Endothelial cell of umbilical vein (primary cell): ENCODE measurements at regions not wholly inside any gene's neighbourhood (a gene's known extent, or its start where the extent isn't known, plus 50 kb on each side); places are given as distances from the start of the nearest gene placed in this dataset.

Experiments used
- BruUV-seq: library from RNA; stranded (reverse); fragments of 400-500 nt; replicated peaks from 2 replicates; lab custom pipeline; 2021; lab: Mats Ljungman, UMichigan
- CTCF ChIA-PET: fragments of 300-600, 350-600 bp; sonication (Branson Sonifier 250); formaldehyde crosslinking; loops from one replicate; lab custom pipeline; 2021; ENCODE audit warnings: antibody characterized with exemption, inconsistent platforms; lab: Charles Lee
- POLR2A ChIA-PET: fragments of 300-600, 350-600 bp; sonication (Branson Sonifier 250); formaldehyde crosslinking; loops from one replicate; lab custom pipeline; 2021; ENCODE audit warnings: antibody characterized with exemption, inconsistent platforms; lab: Charles Lee
- DNase-seq: peaks from one replicate; pipeline ENCODE4 v3.0.0-alpha.2; 2011; ENCODE audit warnings: low read depth, low spot score
- FAIRE-seq: peaks from 2 replicates; lab custom pipeline; 2011; peaks lifted over from hg19 to GRCh38; lab: Jason Lieb, UNC
- H2AFZ ChIP-seq: 2 replicates; pipeline ENCODE4 v1.6.0; 2012; ENCODE audit warnings: low read depth, low read length, control low read depth, inconsistent platforms
- H3K27ac ChIP-seq: 2 replicates; pipeline ENCODE4 v1.5.1; 2011; ENCODE audit warnings: low read depth, mild to moderate bottlenecking, control low read depth, low read length, moderate library complexity; ENCODE audit not compliant: insufficient read depth
- H3K27me3 ChIP-seq, 2 experiments: 2 replicates each; pipeline versions ENCODE4 v1.6.0 to v1.6.1; 2011; ENCODE audit warnings: low read length in 2 of 2, mixed read lengths in 1 of 2; ENCODE audit not compliant: control insufficient read depth in 2 of 2, insufficient read depth in 2 of 2
- H3K36me3 ChIP-seq, 2 experiments: 2 replicates in 1 of 2; 3 replicates in 1 of 2; pipeline ENCODE4 v1.5.1; 2011; ENCODE audit warnings: low read length in 2 of 2, mild to moderate bottlenecking in 1 of 2, moderate library complexity in 1 of 2; ENCODE audit not compliant: control insufficient read depth in 2 of 2, insufficient read depth in 2 of 2; ENCODE audit errors: extremely low read depth in 1 of 2
- H3K4me1 ChIP-seq: 3 replicates; pipeline ENCODE4 v1.5.1; 2011; ENCODE audit warnings: mild to moderate bottlenecking, low read length; ENCODE audit not compliant: control insufficient read depth, insufficient read depth; ENCODE audit errors: extremely low read depth
- H3K4me2 ChIP-seq: 2 replicates; pipeline ENCODE4 v1.6.1; 2011; ENCODE audit warnings: low read length, control low read depth, mixed read lengths; ENCODE audit not compliant: insufficient read depth
- H3K4me3 ChIP-seq, 3 experiments: fragments of 200-600 bp in 1 of 3; sonication (generic), shearing (Covaris generic) in 1 of 3; replicated peaks in 1 of 3; 2 replicates each; pipeline ENCODE4 v1.5.1; 2011 to 2016; ENCODE audit warnings: control low read depth in 3 of 3, low read length in 3 of 3, mild to moderate bottlenecking in 2 of 3, inconsistent platforms in 1 of 3, low read depth in 1 of 3, moderate library complexity in 1 of 3; ENCODE audit not compliant: insufficient read depth in 1 of 3
- H3K79me2 ChIP-seq: 2 replicates; pipeline ENCODE4 v1.6.0; 2012; ENCODE audit warnings: low read length, inconsistent platforms; ENCODE audit not compliant: control insufficient read depth, insufficient read depth
- H3K9ac ChIP-seq: replicated peaks from 2 replicates; pipeline ENCODE3; 2011; ENCODE audit warnings: low read length, control low read depth; ENCODE audit not compliant: insufficient read depth; ENCODE audit errors: extremely low read depth
- H3K9me1 ChIP-seq: replicated peaks from 3 replicates; pipeline ENCODE4 v1.6.0; 2011; ENCODE audit warnings: mild to moderate bottlenecking, low read length; ENCODE audit not compliant: control insufficient read depth, insufficient read depth; ENCODE audit errors: extremely low read depth
- H3K9me3 ChIP-seq: replicated peaks from 2 replicates; pipeline ENCODE4 v1.5.1; 2012; ENCODE audit warnings: low read length, inconsistent platforms; ENCODE audit not compliant: control insufficient read depth, insufficient read depth
- H4K20me1 ChIP-seq: replicated peaks from 2 replicates; pipeline ENCODE3; 2011; ENCODE audit warnings: mild to moderate bottlenecking, low read length; ENCODE audit not compliant: control insufficient read depth, insufficient read depth; ENCODE audit errors: extremely low read depth
- CTCF ChIP-seq, 2 donors: IDR thresholded peaks; 1 replicate in 1 of 2; 2 replicates in 1 of 2; pipeline ENCODE4 v1.5.1; 2011; ENCODE audit warnings: low read length in 2 of 2, mild to moderate bottlenecking in 2 of 2, moderate library complexity in 2 of 2, control low read depth in 1 of 2, inconsistent platforms in 1 of 2, low read depth in 1 of 2; ENCODE audit not compliant: insufficient read depth in 1 of 2; ENCODE audit errors: extremely low read depth in 1 of 2
- EZH2 ChIP-seq: IDR thresholded peaks from 2 replicates; pipeline ENCODE4 v1.6.1; 2012; ENCODE audit warnings: borderline replicate concordance, low read depth, mild to moderate bottlenecking, moderate library complexity, low read length, inconsistent platforms; ENCODE audit not compliant: severe bottlenecking
- FOS ChIP-seq: IDR thresholded peaks from 2 replicates; pipeline ENCODE4 v1.6.1; 2011; ENCODE audit warnings: mild to moderate bottlenecking, low read length, moderate library complexity, borderline replicate concordance; ENCODE audit not compliant: insufficient read depth
- GATA2 ChIP-seq: IDR thresholded peaks from 2 replicates; pipeline ENCODE4 v1.7.0; 2011; ENCODE audit warnings: low read depth, mild to moderate bottlenecking, moderate library complexity, mixed read lengths, low read length; ENCODE audit not compliant: insufficient read length, insufficient read depth
- JUN ChIP-seq: IDR thresholded peaks from 2 replicates; pipeline ENCODE4 v1.6.1; 2011; ENCODE audit warnings: borderline replicate concordance, low read depth; ENCODE audit not compliant: insufficient read length, insufficient read depth
- MYC ChIP-seq: IDR thresholded peaks from one replicate; pipeline ENCODE4 v1.6.1; 2011; ENCODE audit warnings: mild to moderate bottlenecking, low read depth, low read length
- POLR2A ChIP-seq: IDR thresholded peaks from 2 replicates; pipeline ENCODE4 v1.6.1; 2012; ENCODE audit warnings: low read depth, mild to moderate bottlenecking, control low read depth, low read length
- POLR2AphosphoS5 ChIP-seq: IDR thresholded peaks from 2 replicates; pipeline ENCODE4 v1.6.1; 2012; ENCODE audit warnings: low read depth, mild to moderate bottlenecking, control low read depth, low read length, moderate library complexity; ENCODE audit not compliant: insufficient read depth
- dilution Hi-C: fragments of 300-500 bp; cut with MboI; formaldehyde crosslinking; loops from one replicate; pipeline ENCODE4 v1.15.0; 2019; ENCODE audit warnings: low sequenced_read_pairs; ENCODE audit not compliant: extremely low pct_ligation_motif_present
- intact Hi-C: fragments of 100-400 bp; cut with micrococcal nuclease; formaldehyde crosslinking; loops from one replicate; pipeline ENCODE4 v1.10.0; 2022
- TF ChIP-seq, protein P1 (sequence below): IDR thresholded peaks from 2 replicates; pipeline ENCODE4 v1.6.1; 2011; ENCODE audit not compliant: insufficient read depth, insufficient read length

GRCh38 chr6:91088515-91088914, 501.6 kb upstream of the MAP3K7 start:
- Histone ChIP-seq H3K9me3 (no peaks in the 10 kb centered on the region), H3K4me3 (no peak overlapping the region), H3K27ac (no peak overlapping the region), H3K79me2 (no peaks in the 10 kb centered on the region), H3K36me3 (no peaks in the 10 kb centered on the region), H4K20me1 (no peaks in the 10 kb centered on the region), H3K9ac (no peak overlapping the region), H2AFZ (no peak overlapping the region), H3K4me1 (no peaks in the 10 kb centered on the region), H3K27me3 (no peaks in the 10 kb centered on the region), H3K9me1 (no peaks in the 10 kb centered on the region), H3K4me2 (no peak overlapping the region)
- dilution Hi-C loops, result no loop called here
- FAIRE-seq (no peak), DNase-seq (no peak)
- ChIA-PET CTCF (no interaction called here), POLR2A (no interaction called here)
- BruUV-seq, result no TSS peak
- TF ChIP-seq EZH2 (no peak), GATA2 (no peak), POLR2AphosphoS5 (no peak), CTCF (IDR thresholded peaks at IDR 0.05; ENCODE audit: extremely low read depth in 1 of 2, insufficient read depth in 1 of 2, low read depth in 1 of 2, low read length in 2 of 2) (no peak), POLR2A (no peak), JUN (no peak), MYC (no peak), FOS (no peak)
- TF ChIP-seq, protein P1, sequence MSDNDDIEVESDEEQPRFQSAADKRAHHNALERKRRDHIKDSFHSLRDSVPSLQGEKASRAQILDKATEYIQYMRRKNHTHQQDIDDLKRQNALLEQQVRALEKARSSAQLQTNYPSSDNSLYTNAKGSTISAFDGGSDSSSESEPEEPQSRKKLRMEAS, result no peak
- intact Hi-C loops, result no loop called here
